ENCODE measurements at regions not wholly inside any gene's neighbourhood (a gene's known extent, or its start where the extent isn't known, plus 50 kb on each side); places are given as distances from the start of the nearest gene placed in this dataset.
A peak's percentile ranks its signal among the peaks of the same experiment; 100 is the strongest.
"Not testable (repeated sequence)": the region's sequence is repeated elsewhere in the genome, so short reads cannot be mapped to it uniquely, and the experiment has no call there.

- Histone ChIP-seq H4K20me1 (ENCODE audit: insufficient read depth, low read length) (no peaks in the 10 kb centered on the region), H2AFZ (ENCODE audit: low read depth, low read length) (peak overlapping the region; percentile 57; the same call in 1 of the 2 replicates), H3K4me2 (ENCODE audit: low read length) (no peak overlapping the region), H3K27ac (ENCODE audit: low read length) (no peak overlapping the region), H3K4me3 (ENCODE audit: low read length) (no peak overlapping the region), H3K4me1 (ENCODE audit: low read length) (no peaks in the 10 kb centered on the region), H3K36me3 (replicated peaks; ENCODE audit: low read depth, low read length) (no peaks in the 10 kb centered on the region), H3K27me3 (ENCODE audit: low read depth, low read length) (no peaks in the 10 kb centered on the region), H3K9ac (ENCODE audit: low read length) (no peak overlapping the region), H3K9me3 (ENCODE audit: insufficient read depth, low read length) (no peaks in the 10 kb centered on the region), H3K79me2 (ENCODE audit: low read length) (no peaks in the 10 kb centered on the region)
- TF ChIP-seq EZH2phosphoT487 (IDR thresholded peaks at IDR 0.05; ENCODE audit: low read depth) (no peak), CTCF (IDR thresholded peaks at IDR 0.05; ENCODE audit: low read depth, low read length) (no peak)
Measured at GRCh38 chr2:186968277-186968676, 119.3 kb upstream of the ZSWIM2 start.

GRCh38 chr2:186966015-186966414 is 117.0 kb upstream of the ZSWIM2 start:
- H3K79me2 ChIP-seq (ENCODE audit: low read length), result no peaks in the 10 kb centered on the region
- H3K36me3 ChIP-seq (replicated peaks; ENCODE audit: low read depth, low read length), result no peaks in the 10 kb centered on the region
- no peak overlapping the region for H2AFZ ChIP-seq (ENCODE audit: low read depth, low read length)
- TF ChIP-seq EZH2phosphoT487 (IDR thresholded peaks at IDR 0.05; ENCODE audit: low read depth), result no peak
- no peak for TF ChIP-seq CTCF (IDR thresholded peaks at IDR 0.05; ENCODE audit: low read depth, low read length)
- no peaks in the 10 kb centered on the region for H3K4me1 ChIP-seq (ENCODE audit: low read length)
- no peak overlapping the region for H3K27ac ChIP-seq (ENCODE audit: low read length)
- H4K20me1 ChIP-seq (ENCODE audit: insufficient read depth, low read length), result no peaks in the 10 kb centered on the region
- no peak overlapping the region for H3K9ac ChIP-seq (ENCODE audit: low read length)
- no peak overlapping the region for H3K4me2 ChIP-seq (ENCODE audit: low read length)
- H3K27me3 ChIP-seq (ENCODE audit: low read depth, low read length), result no peaks in the 10 kb centered on the region
- H3K4me3 ChIP-seq (ENCODE audit: low read length), result no peak overlapping the region
- no peaks in the 10 kb centered on the region for H3K9me3 ChIP-seq (ENCODE audit: insufficient read depth, low read length)

- H4K20me1 ChIP-seq (ENCODE audit: insufficient read depth, low read length), result no peaks in the 10 kb centered on the region
Measured at GRCh38 chr2:186962085-186962747, 113.2 kb upstream of the ZSWIM2 start.

GRCh38 chr2:186960241-186960640 is 111.3 kb upstream of the ZSWIM2 start:
- not testable (repeated sequence) for H2AFZ ChIP-seq (ENCODE audit: low read depth, low read length); H4K20me1 ChIP-seq (ENCODE audit: insufficient read depth, low read length); H3K9ac ChIP-seq (ENCODE audit: low read length); H3K9me3 ChIP-seq (ENCODE audit: insufficient read depth, low read length); H3K4me3 ChIP-seq (ENCODE audit: low read length); H3K4me2 ChIP-seq (ENCODE audit: low read length); H3K36me3 ChIP-seq (replicated peaks; ENCODE audit: low read depth, low read length); H3K27me3 ChIP-seq (ENCODE audit: low read depth, low read length); H3K79me2 ChIP-seq (ENCODE audit: low read length); H3K27ac ChIP-seq (ENCODE audit: low read length); H3K4me1 ChIP-seq (ENCODE audit: low read length)

More at GRCh38 chr2:186962085-186962747, 113.2 kb upstream of the ZSWIM2 start:
- Histone ChIP-seq H3K4me2 (ENCODE audit: low read length) (no peak overlapping the region), H3K27me3 (ENCODE audit: low read depth, low read length) (no peaks in the 10 kb centered on the region), H3K4me1 (ENCODE audit: low read length) (no peaks in the 10 kb centered on the region), H3K27ac (ENCODE audit: low read length) (no peak overlapping the region), H3K9me3 (ENCODE audit: insufficient read depth, low read length) (no peaks in the 10 kb centered on the region), H2AFZ (ENCODE audit: low read depth, low read length) (no peak overlapping the region), H3K79me2 (ENCODE audit: low read length) (no peaks in the 10 kb centered on the region), H3K9ac (ENCODE audit: low read length) (no peak overlapping the region), H3K36me3 (replicated peaks; ENCODE audit: low read depth, low read length) (no peaks in the 10 kb centered on the region), H3K4me3 (ENCODE audit: low read length) (no peak overlapping the region)
- TF ChIP-seq CTCF (IDR thresholded peaks at IDR 0.05; ENCODE audit: low read depth, low read length) (no peak), EZH2phosphoT487 (IDR thresholded peaks at IDR 0.05; ENCODE audit: low read depth) (no peak)

Measured in OCI-LY3 (cell line).